ENCODE measurements at regions not wholly inside any gene's neighbourhood (a gene's known extent, or its start where the extent isn't known, plus 50 kb on each side); places are given as distances from the start of the nearest gene placed in this dataset.

GRCh38 chr6:33927616-33928015 lies 123.8 kb upstream of the MLN start:
- peak; percentile 74 for ATAC-seq

DNA sequence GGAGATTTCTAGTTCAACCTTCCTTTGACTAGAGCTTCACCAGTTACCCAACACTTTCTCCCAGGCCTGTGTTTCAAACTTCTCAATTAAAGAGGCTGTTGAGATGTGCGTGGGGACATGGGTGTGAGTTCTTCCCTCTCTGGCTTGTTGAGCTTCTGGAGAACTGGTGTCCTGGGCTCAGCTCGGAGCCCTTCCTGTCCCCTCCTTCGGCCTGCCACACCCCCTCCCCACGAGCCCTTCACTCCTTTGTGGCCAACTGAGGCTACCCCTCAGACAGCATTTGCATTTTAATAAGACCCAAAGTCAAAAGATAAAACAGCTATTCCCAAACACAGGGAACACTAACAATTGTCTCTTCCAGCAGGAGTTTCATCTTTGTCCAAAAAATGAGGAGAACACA lies 123.3 kb upstream of the MLN start:
- H3K9me3 ChIP-seq, result no peaks in the 10 kb centered on the region
- DNase-seq (no peak), ATAC-seq (no peak)
- TF ChIP-seq CTCF (IDR thresholded peaks at IDR 0.05), result no peak
- no peak overlapping the region for H3K4me3 ChIP-seq
- H3K36me3 ChIP-seq, result no peaks in the 10 kb centered on the region
- no peak overlapping the region for H3K27ac ChIP-seq
- H3K27me3 ChIP-seq, result no peaks in the 10 kb centered on the region
- peaks cover 0 to 4% of the 10 kb centered on the region in 2 donors for H3K4me1 ChIP-seq
- intact Hi-C loops (cut with DNase I), result no loop called here

More at GRCh38 chr6:33927616-33928015, 123.8 kb upstream of the MLN start:
- H3K4me3 ChIP-seq, result no peak overlapping the region
- peaks cover 0 to 4% of the 10 kb centered on the region in 2 donors for H3K4me1 ChIP-seq
- no peaks in the 10 kb centered on the region for H3K9me3 ChIP-seq
- intact Hi-C loops (cut with DNase I), result no loop called here
- H3K36me3 ChIP-seq, result no peaks in the 10 kb centered on the region
- H3K27ac ChIP-seq, result no peak overlapping the region
- H3K27me3 ChIP-seq, result peaks cover 0 to under 1% of the 10 kb centered on the region in 2 donors
- no peak for TF ChIP-seq CTCF (IDR thresholded peaks at IDR 0.05)
- no peak for DNase-seq

DNA sequence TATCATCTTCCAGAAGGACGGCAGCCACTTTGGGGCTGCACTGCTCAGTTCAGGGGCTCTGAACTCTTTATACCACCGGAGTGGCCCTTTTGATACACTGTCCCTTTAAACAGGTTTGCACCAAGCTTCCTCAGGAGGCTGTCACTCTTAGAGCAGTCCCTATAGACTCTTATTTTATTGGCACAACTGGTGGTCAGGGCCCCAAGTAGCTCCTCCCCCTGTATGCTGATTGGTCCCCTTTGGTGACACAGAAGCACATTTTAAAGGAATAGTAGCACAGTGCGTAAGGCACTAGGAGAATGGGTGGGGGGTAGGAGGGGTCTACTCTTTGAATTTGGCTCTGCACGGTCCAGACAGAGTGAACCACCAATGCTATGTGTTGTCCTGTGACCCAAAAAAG lies 122.6 kb upstream of the MLN start:
- no peaks in the 10 kb centered on the region for H3K27me3 ChIP-seq
- ATAC-seq, result no peak
- no peak overlapping the region for H3K4me3 ChIP-seq
- no peak for TF ChIP-seq CTCF (IDR thresholded peaks at IDR 0.05)
- intact Hi-C loops (cut with DNase I), result no loop called here
- no peaks in the 10 kb centered on the region for H3K9me3 ChIP-seq
- peaks cover 0 to 4% of the 10 kb centered on the region in 2 donors for H3K4me1 ChIP-seq
- no peak overlapping the region for H3K27ac ChIP-seq
- no peak for DNase-seq
- no peaks in the 10 kb centered on the region for H3K36me3 ChIP-seq

GRCh38 chr6:33925936-33926335 lies 122.1 kb upstream of the MLN start:
- TF ChIP-seq CTCF (IDR thresholded peaks at IDR 0.05), result no peak
- Histone ChIP-seq H3K4me1 (peaks cover 0 to 4% of the 10 kb centered on the region in 2 donors), H3K4me3 (no peak overlapping the region), H3K27ac (no peak overlapping the region), H3K36me3 (no peaks in the 10 kb centered on the region), H3K9me3 (no peaks in the 10 kb centered on the region), H3K27me3 (no peaks in the 10 kb centered on the region)
- intact Hi-C loops (cut with DNase I), result no loop called here
- no peak for DNase-seq
- ATAC-seq, result no peak

DNA sequence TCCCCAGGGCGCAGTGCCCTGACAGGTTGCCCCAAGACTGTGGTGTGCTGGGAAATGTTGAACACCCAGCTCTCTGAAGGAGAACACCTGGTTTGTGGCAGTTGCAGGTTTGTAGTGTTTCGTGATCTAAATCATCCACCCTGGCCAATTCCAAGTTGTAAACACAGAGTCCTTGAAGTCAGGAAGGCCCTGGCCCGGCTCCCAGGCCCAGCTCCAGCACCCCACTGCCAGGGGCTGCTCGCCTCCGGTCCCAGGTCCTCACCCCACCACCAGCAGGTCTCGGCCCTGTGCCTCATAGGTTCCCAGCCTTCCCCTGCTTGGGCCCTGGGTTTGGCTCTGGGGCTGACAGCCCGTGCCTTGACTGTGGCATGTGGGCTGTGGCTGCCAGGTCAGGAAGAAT lies 121.4 kb upstream of the MLN start:
- Histone ChIP-seq H3K4me1 (peaks cover 0 to 4% of the 10 kb centered on the region in 2 donors), H3K27ac (no peak overlapping the region), H3K4me3 (no peak overlapping the region), H3K27me3 (no peaks in the 10 kb centered on the region), H3K36me3 (no peaks in the 10 kb centered on the region), H3K9me3 (no peaks in the 10 kb centered on the region)
- no peak for TF ChIP-seq CTCF (IDR thresholded peaks at IDR 0.05)
- ATAC-seq (peak; percentile 23), DNase-seq (peak in 2 of 4 donors; percentile 22 to 52)
- intact Hi-C loops (cut with DNase I), result no loop called here

Measured in left lung (tissue), 4 donors.